GM12878 (cell line): ENCODE measurements at regions not wholly inside any gene's neighbourhood (a gene's known extent, or its start where the extent isn't known, plus 50 kb on each side); places are given as distances from the start of the nearest gene placed in this dataset.

Experiments
- ATAC-seq: fragments of 200-7000 bp; cut with Tn5 transposase; 3 replicates; pipeline ENCODE4 v1.9.1; 2020; ENCODE audit warnings: mild to moderate bottlenecking, moderate library complexity
- BruUV-seq: library from RNA; stranded (reverse); fragments of 400-500 nt; replicated peaks from 2 replicates; lab custom pipeline; 2021; lab: Mats Ljungman, UMichigan
- CTCF ChIA-PET: fragments of 300-600 bp; sonication (Branson Sonifier 250); formaldehyde crosslinking; extraction: SDS; loops from one replicate; lab custom pipeline; 2021; ENCODE audit warnings: inconsistent platforms; lab: Yijun Ruan, JAX
- POLR2A ChIA-PET: fragments of 350-600 bp; formaldehyde crosslinking; extraction: SDS; loops from one replicate; lab custom pipeline; 2021; ENCODE audit warnings: inconsistent platforms; lab: Charles Lee
- RAD21 ChIA-PET: fragments of 300-600 bp; sonication (Branson Sonifier 250); formaldehyde crosslinking; loops from one replicate; lab custom pipeline; 2023; ENCODE audit warnings: antibody characterized with exemption; ENCODE audit not compliant: unreplicated experiment; lab: Charles Lee
- SMC1A ChIA-PET: fragments of 300-600 bp; sonication (Branson Sonifier 250); formaldehyde crosslinking; loops from one replicate; lab custom pipeline; 2023; ENCODE audit not compliant: unreplicated experiment, uncharacterized antibody; lab: Charles Lee
- DNase-seq: peaks from one replicate; pipeline ENCODE4 v3.0.0-alpha.2; 2011; ENCODE audit warnings: low read depth, low spot score
- FAIRE-seq: peaks from 3 replicates; lab custom pipeline; 2011; peaks lifted over from hg19 to GRCh38; lab: Jason Lieb, UNC
- H2AFZ ChIP-seq: 2 replicates; pipeline ENCODE4 v1.6.0; 2011; ENCODE audit warnings: low read depth, low read length, control low read depth; ENCODE audit not compliant: control insufficient read depth
- H3K27ac ChIP-seq: 2 replicates; pipeline ENCODE4 v1.5.1; 2011; ENCODE audit warnings: control low read depth; ENCODE audit not compliant: control insufficient read depth, insufficient read depth
- H3K27me3 ChIP-seq, 2 experiments: replicated peaks in 1 of 2; 2 replicates each; pipeline versions ENCODE4 v1.6.0 to v1.6.1; 2011; ENCODE audit warnings: low read length in 1 of 2; ENCODE audit not compliant: control insufficient read depth in 2 of 2, insufficient read depth in 2 of 2
- H3K36me3 ChIP-seq, 2 experiments: 2 replicates each; pipeline ENCODE4 v1.5.1; 2011; ENCODE audit warnings: low read length in 1 of 2; ENCODE audit not compliant: control insufficient read depth in 2 of 2, insufficient read depth in 2 of 2
- H3K4me1 ChIP-seq: 2 replicates; pipeline ENCODE4 v1.6.1; 2011; ENCODE audit warnings: mild to moderate bottlenecking, low read length, moderate library complexity, mixed read lengths; ENCODE audit not compliant: control insufficient read depth, insufficient read depth
- H3K4me2 ChIP-seq: 2 replicates; pipeline ENCODE4 v1.6.0; 2011; ENCODE audit warnings: control low read depth; ENCODE audit not compliant: control insufficient read depth, insufficient read depth
- H3K4me3 ChIP-seq: fragments of 200-600 bp; sonication (generic); 2 replicates; pipeline ENCODE4 v1.5.1; 2016
- H3K79me2 ChIP-seq: 2 replicates; pipeline ENCODE4 v1.6.0; 2011; ENCODE audit warnings: low read length; ENCODE audit not compliant: control insufficient read depth, insufficient read depth
- H3K9ac ChIP-seq: 2 replicates; pipeline ENCODE4 v1.8.0; 2011; ENCODE audit warnings: low read length, control low read depth, mixed read lengths; ENCODE audit not compliant: control insufficient read depth, insufficient read depth
- H3K9me3 ChIP-seq: replicated peaks from 3 replicates; pipeline ENCODE4 v1.5.1; 2011; ENCODE audit warnings: mild to moderate bottlenecking, low read length; ENCODE audit not compliant: control insufficient read depth, insufficient read depth
- H4K20me1 ChIP-seq: 2 replicates; pipeline ENCODE4 v1.6.0; 2011; ENCODE audit not compliant: control insufficient read depth, insufficient read depth
- CTCF ChIP-seq, 3 experiments: IDR thresholded peaks in 2 of 3; conservative IDR thresholded peaks in 1 of 3; 2 replicates each; pipeline ENCODE4 v1.5.1; 2011; ENCODE audit warnings: low read depth in 3 of 3, low read length in 3 of 3, mild to moderate bottlenecking in 3 of 3, control low read depth in 2 of 3, moderate library complexity in 2 of 3, inconsistent platforms in 1 of 3, mixed read lengths in 1 of 3; ENCODE audit not compliant: control insufficient read depth in 2 of 3, insufficient read depth in 1 of 3; ENCODE audit errors: extremely low read depth in 1 of 3
- ELK1 ChIP-seq: IDR thresholded peaks from 2 replicates; pipeline ENCODE4 v1.6.1; 2012; ENCODE audit warnings: low read depth, low read length, improper control_type of control experiment
- ETV6 ChIP-seq, 2 experiments: fragments of 450-650 bp in 1 of 2; IDR thresholded peaks in 1 of 2; conservative IDR thresholded peaks in 1 of 2; 2 replicates each; pipeline ENCODE4 v1.6.1; 2014; ENCODE audit warnings: antibody characterized with exemption in 1 of 2, borderline replicate concordance in 1 of 2, low read depth in 1 of 2, mild to moderate bottlenecking in 1 of 2, moderate library complexity in 1 of 2
- FOS ChIP-seq: IDR thresholded peaks from 3 replicates; pipeline ENCODE4 v1.6.1; 2011; ENCODE audit warnings: borderline replicate concordance; ENCODE audit not compliant: insufficient read length; ENCODE audit errors: extremely low read depth
- HDGF ChIP-seq: fragments of 450-650 bp; IDR thresholded peaks from 2 replicates; pipeline ENCODE4 v1.6.1; 2016; ENCODE audit warnings: antibody characterized with exemption
- JUNB ChIP-seq: IDR thresholded peaks from 2 replicates; pipeline ENCODE4 v1.6.1; 2016; ENCODE audit warnings: antibody characterized with exemption, mild to moderate bottlenecking
- SRF ChIP-seq, 2 experiments: IDR thresholded peaks; 2 replicates each; pipeline ENCODE4 v1.6.1; 2011; ENCODE audit warnings: low read depth in 2 of 2, low read length in 2 of 2, mild to moderate bottlenecking in 1 of 2, moderate library complexity in 1 of 2
- ZBED1 ChIP-seq: IDR thresholded peaks from 2 replicates; pipeline ENCODE4 v1.6.1; 2016; ENCODE audit warnings: borderline replicate concordance
- ZNF592 ChIP-seq: fragments of 450-650 bp; IDR thresholded peaks from 2 replicates; pipeline ENCODE4 v1.6.1; 2017; ENCODE audit warnings: mild to moderate bottlenecking, moderate library complexity
- WGBS: methylation state at CpG from one replicate; pipeline ENCODE4 v1.1.6; 2016; ENCODE audit warnings: low lambda C conversion rate; ENCODE audit not compliant: insufficient replicate concordance, insufficient coverage; ENCODE audit errors: missing lambda C conversion rate; 5-methylcytosine and 5-hydroxymethylcytosine counted together
- in situ Hi-C: fragments of 300-500 bp; cut with MboI; formaldehyde crosslinking; loops from 9 replicates; pipeline ENCODE4 v1.14.3; 2018; ENCODE audit warnings: mixed read lengths
- intact Hi-C: fragments of 100-400 bp; cut with micrococcal nuclease; formaldehyde crosslinking; loops from one replicate; pipeline ENCODE4 v1.14.2; 2022; ENCODE audit not compliant: unreplicated experiment

- intact Hi-C loops (no loop called here), in situ Hi-C loops (no loop called here)
- H3K79me2 ChIP-seq, result no peaks in the 10 kb centered on the region
- no peak for DNase-seq
- ATAC-seq, result no peak
- RAD21 ChIA-PET, result no interaction called here
- BruUV-seq, result no TSS peak
- no peak overlapping the region for H3K4me2 ChIP-seq
- no peaks in the 10 kb centered on the region for H3K36me3 ChIP-seq
- no peaks in the 10 kb centered on the region for H3K9me3 ChIP-seq
- no peak for FAIRE-seq
- CTCF ChIA-PET, result no interaction called here
- H3K27me3 ChIP-seq, result no peaks in the 10 kb centered on the region
- no peak overlapping the region for H3K9ac ChIP-seq
- no peak overlapping the region for H3K27ac ChIP-seq
- POLR2A ChIA-PET, result no interaction called here
- no peaks in the 10 kb centered on the region for H4K20me1 ChIP-seq
- SMC1A ChIA-PET, result no interaction called here
- no peak overlapping the region for H3K4me3 ChIP-seq
- H3K4me1 ChIP-seq, result no peaks in the 10 kb centered on the region
- no peak for TF ChIP-seq ZBED1
- no peak for TF ChIP-seq ZNF592
- TF ChIP-seq SRF (IDR thresholded peaks at IDR 0.05; ENCODE audit: low read depth in 2 of 2, low read length in 2 of 2), result no peak
- no peak for TF ChIP-seq ELK1
- TF ChIP-seq CTCF (IDR thresholded peaks at IDR 0.05 in 2 of 3, conservative IDR thresholded peaks at IDR 0.05 in 1 of 3; ENCODE audit: control insufficient read depth in 2 of 3, extremely low read depth in 1 of 3, insufficient read depth in 1 of 3, low read depth in 3 of 3, low read length in 3 of 3), result no peak
- TF ChIP-seq FOS, result no peak
- no peak for TF ChIP-seq ETV6 (conservative IDR thresholded peaks at IDR 0.05 in 1 of 2, IDR thresholded peaks at IDR 0.05 in 1 of 2; ENCODE audit: borderline replicate concordance in 1 of 2, low read depth in 1 of 2)
- TF ChIP-seq HDGF, result no peak
- no peak for TF ChIP-seq JUNB
- TF ChIP-seq, all 136 proteins: peak for 0
- H2AFZ ChIP-seq, result no peak overlapping the region
- 1% methylated on average over 4 of the region's 4 CpGs for WGBS
Measured at GRCh38 chr1:80194221-80194620, 1187.7 kb upstream of the ADGRL4 start.
